GM23338 (cell line): ENCODE measurements at regions not wholly inside any gene's neighbourhood (a gene's known extent, or its start where the extent isn't known, plus 50 kb on each side); places are given as distances from the start of the nearest gene placed in this dataset.

Experiments used
- ATAC-seq: fragments of 200-7000 bp; cut with Tn5 transposase; 3 replicates; pipeline ENCODE4 v1.9.1; 2020
- DNase-seq: peaks from one replicate; pipeline ENCODE4 v3.0.0-alpha.2; 2015; ENCODE audit warnings: low spot score
- H2AFZ ChIP-seq: fragments of 200-600 bp; sonication (generic); 2 replicates; pipeline ENCODE4 v1.8.0; 2016; ENCODE audit warnings: antibody characterized with exemption, mild to moderate bottlenecking, moderate library complexity
- H3F3A ChIP-seq: fragments of 200-600 bp; sonication (generic); replicated peaks from 2 replicates; pipeline ENCODE4 v1.8.0; 2017; ENCODE audit warnings: antibody characterized with exemption, mixed run types, low read depth
- H3K27ac ChIP-seq: fragments of 200-600 bp; sonication (generic); 2 replicates; pipeline ENCODE4 v1.6.1; 2016; ENCODE audit warnings: low read depth
- H3K27me3 ChIP-seq: fragments of 200-600 bp; sonication (generic); 2 replicates; pipeline ENCODE4 v1.8.0; 2016; ENCODE audit warnings: mild to moderate bottlenecking, mixed run types, moderate library complexity; ENCODE audit not compliant: insufficient read depth
- H3K36me3 ChIP-seq: fragments of 200-600 bp; sonication (generic); 2 replicates; pipeline ENCODE4 v1.8.0; 2016; ENCODE audit warnings: mild to moderate bottlenecking; ENCODE audit not compliant: insufficient read depth
- H3K4me1 ChIP-seq: fragments of 200-600 bp; sonication (generic); 2 replicates; pipeline ENCODE4 v1.8.0; 2016; ENCODE audit warnings: mild to moderate bottlenecking, moderate library complexity; ENCODE audit not compliant: insufficient read depth
- H3K4me2 ChIP-seq: fragments of 200-600 bp; sonication (generic); 2 replicates; pipeline ENCODE4 v1.7.1; 2017; ENCODE audit warnings: mixed run types
- H3K4me3 ChIP-seq: fragments of 200-600 bp; sonication (generic); 2 replicates; pipeline ENCODE4 v1.6.1; 2016; ENCODE audit warnings: mixed run types
- H3K79me2 ChIP-seq: fragments of 200-600 bp; sonication (generic); replicated peaks from 2 replicates; pipeline ENCODE4 v1.8.0; 2017; ENCODE audit warnings: mild to moderate bottlenecking; ENCODE audit not compliant: insufficient read depth
- H3K9me2 ChIP-seq: fragments of 200-600 bp; sonication (generic); 2 replicates; pipeline ENCODE4 v1.8.0; 2017; ENCODE audit not compliant: insufficient read depth
- H4K20me1 ChIP-seq: fragments of 200-600 bp; sonication (generic); replicated peaks from 2 replicates; pipeline ENCODE4 v1.8.0; 2017; ENCODE audit warnings: mild to moderate bottlenecking; ENCODE audit not compliant: insufficient read depth
- H3K27ac Mint-ChIP-seq: 2 replicates; pipeline ENCODE4 v1.8.0; 2020; ENCODE audit warnings: inconsistent platforms, mild to moderate bottlenecking, moderate library complexity, mixed read lengths
- H3K27me3 Mint-ChIP-seq: 3 replicates; pipeline ENCODE4 v1.8.0; 2022; ENCODE audit warnings: low read depth, mild to moderate bottlenecking, moderate library complexity, mixed read lengths, inconsistent platforms; ENCODE audit not compliant: insufficient read depth, poor library complexity
- H3K36me3 Mint-ChIP-seq: 3 replicates; pipeline ENCODE4 v1.8.0; 2021; ENCODE audit warnings: low read depth, mild to moderate bottlenecking, inconsistent platforms, moderate library complexity, mixed read lengths
- H3K4me1 Mint-ChIP-seq: 3 replicates; pipeline ENCODE4 v1.8.0; 2020; ENCODE audit warnings: mild to moderate bottlenecking, inconsistent platforms, mixed read lengths
- H3K4me3 Mint-ChIP-seq: 3 replicates; pipeline ENCODE4 v1.8.0; 2021; ENCODE audit warnings: moderate library complexity, mild to moderate bottlenecking, inconsistent platforms, mixed read lengths
- H3K9me3 Mint-ChIP-seq: 3 replicates; pipeline ENCODE4 v1.8.0; 2020; ENCODE audit warnings: moderate library complexity, mild to moderate bottlenecking, inconsistent platforms, mixed read lengths
- ETS1 ChIP-seq: IDR thresholded peaks from 2 replicates; pipeline ENCODE4 v1.6.1; 2016; ENCODE audit warnings: antibody characterized with exemption
- EZH2 ChIP-seq: fragments of 200-600 bp; sonication (generic); IDR thresholded peaks from one replicate; pipeline ENCODE4 v1.8.0; 2017; ENCODE audit warnings: antibody characterized with exemption, mild to moderate bottlenecking, low read depth; ENCODE audit not compliant: unreplicated experiment
- NANOG ChIP-seq: IDR thresholded peaks from 2 replicates; pipeline ENCODE4 v1.6.1; 2016; ENCODE audit warnings: antibody characterized with exemption, borderline replicate concordance
- POLR2AphosphoS5 ChIP-seq: IDR thresholded peaks from 2 replicates; pipeline ENCODE4 v1.6.1; 2016; ENCODE audit warnings: antibody characterized with exemption, low read depth
- REST ChIP-seq: IDR thresholded peaks from one replicate; pipeline ENCODE4 v1.6.1; 2018; ENCODE audit warnings: antibody characterized with exemption; ENCODE audit not compliant: unreplicated experiment
- STAT1 ChIP-seq: IDR thresholded peaks from one replicate; pipeline ENCODE4 v1.6.1; 2016; ENCODE audit warnings: antibody characterized with exemption; ENCODE audit not compliant: unreplicated experiment

DNA sequence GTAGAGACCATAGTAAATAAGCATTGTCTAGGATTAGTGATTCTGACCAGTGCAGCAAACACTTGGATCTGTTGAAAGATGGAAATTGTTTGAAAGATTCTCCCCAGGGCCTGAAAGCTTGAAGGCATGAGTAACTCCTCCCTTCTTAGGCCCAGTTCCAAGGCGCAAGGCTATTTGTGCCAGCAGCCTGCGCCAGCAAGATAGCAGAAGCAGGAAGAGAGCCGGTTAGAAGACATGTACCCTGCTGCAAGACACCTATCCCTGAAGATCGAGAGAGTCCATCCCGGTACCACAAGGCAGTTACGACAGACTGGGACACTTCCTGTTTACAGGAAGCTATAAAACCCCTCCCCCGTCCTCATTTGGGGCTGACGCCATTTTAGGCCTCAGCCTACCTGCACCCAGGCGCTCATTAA is 72.4 kb upstream of the JADE1 start (continued):
- no peak for TF ChIP-seq REST
- no peak for TF ChIP-seq STAT1

DNA sequence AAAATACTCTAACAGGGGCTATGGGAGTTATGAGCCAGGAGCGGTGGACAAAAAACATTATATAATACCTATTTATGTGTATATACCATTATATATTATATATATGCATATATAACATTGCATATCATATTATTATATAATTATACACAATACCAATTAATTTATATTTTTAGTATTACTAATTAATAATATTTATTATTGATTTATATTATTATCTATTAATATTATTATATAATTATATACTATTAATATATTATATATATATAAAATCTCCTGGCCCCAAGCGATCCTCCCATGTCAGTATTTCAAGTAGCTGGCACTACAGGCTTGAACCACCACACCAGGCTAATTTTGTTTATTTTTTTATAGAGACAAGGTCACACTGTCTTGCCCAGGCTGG is 73.8 kb upstream of the JADE1 start:
- TF ChIP-seq POLR2AphosphoS5 (no peak), ETS1 (no peak), NANOG (no peak), EZH2 (no peak), REST (no peak)
- Mint-ChIP-seq H3K36me3 (peaks cover 3% of the 10 kb centered on the region; the same call in 2 of the 3 replicates), H3K4me1 (peaks cover 17% of the 10 kb centered on the region), H3K27ac (no peak overlapping the region), H3K4me3 (no peak overlapping the region), H3K9me3 (peaks cover 5% of the 10 kb centered on the region; the same call in 2 of the 3 replicates), H3K27me3 (peaks cover 6% of the 10 kb centered on the region)
- no peaks in the 10 kb centered on the region for H3K9me2 ChIP-seq
- no peak overlapping the region for H3K4me3 ChIP-seq
- H2AFZ ChIP-seq, result no peak overlapping the region
- no peak for ATAC-seq
- no peak overlapping the region for H3K27ac ChIP-seq
- DNase-seq, result no peak
- no peaks in the 10 kb centered on the region for H4K20me1 ChIP-seq
- H3K36me3 ChIP-seq, result no peaks in the 10 kb centered on the region
- H3K79me2 ChIP-seq, result no peaks in the 10 kb centered on the region
- no peaks in the 10 kb centered on the region for H3K27me3 ChIP-seq
- H3K4me1 ChIP-seq, result peaks cover 25% of the 10 kb centered on the region
- H3K4me2 ChIP-seq, result no peak overlapping the region
- no peaks in the 10 kb centered on the region for H3F3A ChIP-seq
